ENCODE measurements at regions not wholly inside any gene's neighbourhood (a gene's known extent, or its start where the extent isn't known, plus 50 kb on each side); places are given as distances from the start of the nearest gene placed in this dataset.

DNA sequence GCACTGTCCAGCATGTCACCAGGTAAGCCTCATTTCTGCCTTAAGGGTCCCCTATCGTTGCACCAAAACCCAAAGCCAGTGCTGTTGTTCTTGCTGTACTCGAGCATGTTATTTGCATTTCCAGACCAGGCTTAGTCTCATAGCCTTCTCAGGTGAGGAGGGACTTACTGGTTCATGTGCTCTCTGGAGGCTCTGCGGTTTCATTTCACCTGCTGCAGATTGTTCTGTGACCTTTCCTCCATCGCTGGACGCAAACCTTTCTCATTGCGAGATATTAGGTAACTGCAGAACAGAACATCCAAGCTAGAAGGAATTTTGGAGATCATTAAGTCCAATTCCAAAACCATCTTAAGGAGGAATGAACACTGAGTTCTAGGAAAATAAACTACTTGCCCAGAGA, 187.3 kb upstream of the BCL6 start:
- WGBS = 92% methylated on average over 6 of the region's 6 CpGs
- no peaks in the 10 kb centered on the region for H3K4me1 ChIP-seq (ENCODE audit: control insufficient read depth in 4 of 4, insufficient read depth in 4 of 4, low read length in 3 of 4)
- no peak for DNase-seq (ENCODE audit: low spot score)
- no peak overlapping the region for H3K27ac ChIP-seq (ENCODE audit: low read depth in 1 of 2, low read length in 2 of 2)
- no peak overlapping the region for H3K9ac ChIP-seq (ENCODE audit: low read depth in 1 of 2, low read length in 2 of 2)
- no peaks in the 10 kb centered on the region for H3K27me3 ChIP-seq (ENCODE audit: control insufficient read depth in 4 of 4, insufficient read depth in 4 of 4, low read length in 3 of 4)
- TF ChIP-seq, protein P1, sequence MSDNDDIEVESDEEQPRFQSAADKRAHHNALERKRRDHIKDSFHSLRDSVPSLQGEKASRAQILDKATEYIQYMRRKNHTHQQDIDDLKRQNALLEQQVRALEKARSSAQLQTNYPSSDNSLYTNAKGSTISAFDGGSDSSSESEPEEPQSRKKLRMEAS (IDR thresholded peaks at IDR 0.05) = no peak
- TF ChIP-seq EGR1 (IDR thresholded peaks at IDR 0.05; ENCODE audit: low read depth in 2 of 2) = no peak
- TF ChIP-seq, protein P2, sequence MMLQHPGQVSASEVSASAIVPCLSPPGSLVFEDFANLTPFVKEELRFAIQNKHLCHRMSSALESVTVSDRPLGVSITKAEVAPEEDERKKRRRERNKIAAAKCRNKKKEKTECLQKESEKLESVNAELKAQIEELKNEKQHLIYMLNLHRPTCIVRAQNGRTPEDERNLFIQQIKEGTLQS (IDR thresholded peaks at IDR 0.05) = no peak
- TF ChIP-seq SP1 (IDR thresholded peaks at IDR 0.05) = no peak
- TF ChIP-seq FOXA1 (IDR thresholded peaks at IDR 0.05) = no peak
- TF ChIP-seq FOXA2 (IDR thresholded peaks at IDR 0.05) = no peak
- TF ChIP-seq RXRA (IDR thresholded peaks at IDR 0.05) = no peak
- no peak for TF ChIP-seq TAF1 (conservative IDR thresholded peaks at IDR 0.05)
- no peak for TF ChIP-seq NR2F2 (IDR thresholded peaks at IDR 0.05)
- TF ChIP-seq, protein P3, sequence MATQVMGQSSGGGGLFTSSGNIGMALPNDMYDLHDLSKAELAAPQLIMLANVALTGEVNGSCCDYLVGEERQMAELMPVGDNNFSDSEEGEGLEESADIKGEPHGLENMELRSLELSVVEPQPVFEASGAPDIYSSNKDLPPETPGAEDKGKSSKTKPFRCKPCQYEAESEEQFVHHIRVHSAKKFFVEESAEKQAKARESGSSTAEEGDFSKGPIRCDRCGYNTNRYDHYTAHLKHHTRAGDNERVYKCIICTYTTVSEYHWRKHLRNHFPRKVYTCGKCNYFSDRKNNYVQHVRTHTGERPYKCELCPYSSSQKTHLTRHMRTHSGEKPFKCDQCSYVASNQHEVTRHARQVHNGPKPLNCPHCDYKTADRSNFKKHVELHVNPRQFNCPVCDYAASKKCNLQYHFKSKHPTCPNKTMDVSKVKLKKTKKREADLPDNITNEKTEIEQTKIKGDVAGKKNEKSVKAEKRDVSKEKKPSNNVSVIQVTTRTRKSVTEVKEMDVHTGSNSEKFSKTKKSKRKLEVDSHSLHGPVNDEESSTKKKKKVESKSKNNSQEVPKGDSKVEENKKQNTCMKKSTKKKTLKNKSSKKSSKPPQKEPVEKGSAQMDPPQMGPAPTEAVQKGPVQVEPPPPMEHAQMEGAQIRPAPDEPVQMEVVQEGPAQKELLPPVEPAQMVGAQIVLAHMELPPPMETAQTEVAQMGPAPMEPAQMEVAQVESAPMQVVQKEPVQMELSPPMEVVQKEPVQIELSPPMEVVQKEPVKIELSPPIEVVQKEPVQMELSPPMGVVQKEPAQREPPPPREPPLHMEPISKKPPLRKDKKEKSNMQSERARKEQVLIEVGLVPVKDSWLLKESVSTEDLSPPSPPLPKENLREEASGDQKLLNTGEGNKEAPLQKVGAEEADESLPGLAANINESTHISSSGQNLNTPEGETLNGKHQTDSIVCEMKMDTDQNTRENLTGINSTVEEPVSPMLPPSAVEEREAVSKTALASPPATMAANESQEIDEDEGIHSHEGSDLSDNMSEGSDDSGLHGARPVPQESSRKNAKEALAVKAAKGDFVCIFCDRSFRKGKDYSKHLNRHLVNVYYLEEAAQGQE (IDR thresholded peaks at IDR 0.05) = no peak
- TF ChIP-seq JUND (IDR thresholded peaks at IDR 0.05) = no peak
- TF ChIP-seq, protein P4, sequence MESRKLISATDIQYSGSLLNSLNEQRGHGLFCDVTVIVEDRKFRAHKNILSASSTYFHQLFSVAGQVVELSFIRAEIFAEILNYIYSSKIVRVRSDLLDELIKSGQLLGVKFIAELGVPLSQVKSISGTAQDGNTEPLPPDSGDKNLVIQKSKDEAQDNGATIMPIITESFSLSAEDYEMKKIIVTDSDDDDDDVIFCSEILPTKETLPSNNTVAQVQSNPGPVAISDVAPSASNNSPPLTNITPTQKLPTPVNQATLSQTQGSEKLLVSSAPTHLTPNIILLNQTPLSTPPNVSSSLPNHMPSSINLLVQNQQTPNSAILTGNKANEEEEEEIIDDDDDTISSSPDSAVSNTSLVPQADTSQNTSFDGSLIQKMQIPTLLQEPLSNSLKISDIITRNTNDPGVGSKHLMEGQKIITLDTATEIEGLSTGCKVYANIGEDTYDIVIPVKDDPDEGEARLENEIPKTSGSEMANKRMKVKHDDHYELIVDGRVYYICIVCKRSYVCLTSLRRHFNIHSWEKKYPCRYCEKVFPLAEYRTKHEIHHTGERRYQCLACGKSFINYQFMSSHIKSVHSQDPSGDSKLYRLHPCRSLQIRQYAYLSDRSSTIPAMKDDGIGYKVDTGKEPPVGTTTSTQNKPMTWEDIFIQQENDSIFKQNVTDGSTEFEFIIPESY (IDR thresholded peaks at IDR 0.05) = no peak
- TF ChIP-seq HNF4A (conservative IDR thresholded peaks at IDR 0.05) = no peak
- no peak for TF ChIP-seq GABPA (IDR thresholded peaks at IDR 0.05 in 1 of 2, conservative IDR thresholded peaks at IDR 0.05 in 1 of 2)
- no peak for TF ChIP-seq YY1 (IDR thresholded peaks at IDR 0.05)
- no peak for TF ChIP-seq RAD21 (IDR thresholded peaks at IDR 0.05)
- TF ChIP-seq, protein P5, sequence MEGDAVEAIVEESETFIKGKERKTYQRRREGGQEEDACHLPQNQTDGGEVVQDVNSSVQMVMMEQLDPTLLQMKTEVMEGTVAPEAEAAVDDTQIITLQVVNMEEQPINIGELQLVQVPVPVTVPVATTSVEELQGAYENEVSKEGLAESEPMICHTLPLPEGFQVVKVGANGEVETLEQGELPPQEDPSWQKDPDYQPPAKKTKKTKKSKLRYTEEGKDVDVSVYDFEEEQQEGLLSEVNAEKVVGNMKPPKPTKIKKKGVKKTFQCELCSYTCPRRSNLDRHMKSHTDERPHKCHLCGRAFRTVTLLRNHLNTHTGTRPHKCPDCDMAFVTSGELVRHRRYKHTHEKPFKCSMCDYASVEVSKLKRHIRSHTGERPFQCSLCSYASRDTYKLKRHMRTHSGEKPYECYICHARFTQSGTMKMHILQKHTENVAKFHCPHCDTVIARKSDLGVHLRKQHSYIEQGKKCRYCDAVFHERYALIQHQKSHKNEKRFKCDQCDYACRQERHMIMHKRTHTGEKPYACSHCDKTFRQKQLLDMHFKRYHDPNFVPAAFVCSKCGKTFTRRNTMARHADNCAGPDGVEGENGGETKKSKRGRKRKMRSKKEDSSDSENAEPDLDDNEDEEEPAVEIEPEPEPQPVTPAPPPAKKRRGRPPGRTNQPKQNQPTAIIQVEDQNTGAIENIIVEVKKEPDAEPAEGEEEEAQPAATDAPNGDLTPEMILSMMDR (IDR thresholded peaks at IDR 0.05; ENCODE audit: low read depth, low read length, missing input control) = no peak
- TF ChIP-seq HNF4G (IDR thresholded peaks at IDR 0.05) = no peak
- H3K4me3 ChIP-seq (ENCODE audit: low read depth in 1 of 3, low read length in 3 of 3) = no peak overlapping the region
- no peaks in the 10 kb centered on the region for H3K9me3 ChIP-seq (ENCODE audit: control insufficient read depth in 4 of 4, low read length in 3 of 4)
- no peaks in the 10 kb centered on the region for H3K36me3 ChIP-seq (ENCODE audit: control insufficient read depth in 4 of 4, insufficient read depth in 3 of 4, low read depth in 1 of 4, low read length in 3 of 4)

All from liver (tissue), 8 donors.